NCI-H524 treated with DMSO at 0.1 percent for 48 hours (cell line): ENCODE measurements at regions not wholly inside any gene's neighbourhood (a gene's known extent, or its start where the extent isn't known, plus 50 kb on each side); places are given as distances from the start of the nearest gene placed in this dataset.
A peak's percentile ranks its signal among the peaks of the same experiment; 100 is the strongest.

Experiments used
- DNase-seq: peaks from one replicate; lab custom pipeline; 2025; lab: John Stamatoyannopoulos, UW

DNA sequence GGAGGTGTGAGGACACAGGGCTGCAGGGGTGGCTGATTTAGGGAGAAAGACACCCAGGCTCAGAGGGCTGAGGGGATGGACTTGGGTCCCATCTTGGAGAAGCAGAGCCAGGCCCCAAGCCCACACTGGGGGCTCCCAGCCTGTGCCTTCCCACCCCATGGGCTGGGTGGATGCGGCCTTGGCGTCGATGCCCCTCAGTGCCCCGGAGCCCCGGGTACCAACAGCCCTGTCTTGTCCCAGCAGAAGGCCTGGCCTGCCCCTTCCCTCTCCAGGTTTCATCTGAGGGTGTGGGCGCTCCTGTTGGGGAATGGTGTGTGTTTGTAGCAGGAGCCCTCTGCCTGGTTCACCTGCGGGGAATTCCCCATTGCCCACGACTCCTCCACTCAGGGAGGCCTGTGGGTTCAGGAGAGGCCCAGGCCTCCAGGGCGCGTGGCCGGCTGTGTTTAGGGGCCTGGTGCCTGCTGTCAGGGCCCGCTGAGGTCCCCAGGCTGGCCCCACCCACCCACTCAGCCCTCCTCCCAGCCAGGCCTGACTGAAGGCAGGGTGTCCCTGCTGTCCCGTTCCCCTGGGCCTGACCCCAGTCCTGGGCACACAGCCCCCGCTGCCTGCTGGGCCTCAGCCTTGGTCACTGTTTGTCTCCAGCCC, 51.1 kb upstream of the BEGAIN start:
- DNase-seq: no peak

DNA sequence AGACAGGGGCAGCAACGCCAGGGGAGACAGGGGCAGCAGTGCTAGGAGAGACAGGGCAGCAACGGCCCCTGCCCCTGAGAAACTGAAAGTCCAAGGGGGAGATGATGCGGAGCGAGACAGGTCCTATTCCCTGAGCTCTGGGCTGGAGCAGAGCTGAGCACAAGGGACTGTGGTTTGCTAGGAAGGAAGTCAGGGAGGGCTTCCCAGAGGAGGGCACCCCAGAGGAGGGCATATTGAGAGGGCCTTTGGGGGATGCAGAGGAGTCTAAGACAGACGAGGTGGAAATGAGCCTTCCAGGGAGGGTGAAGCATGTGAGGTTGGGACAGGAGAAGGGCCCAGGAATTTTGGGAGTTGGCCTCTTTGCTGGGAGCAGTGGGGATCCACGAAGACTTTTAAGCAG, 52.1 kb upstream of the BEGAIN start:
- no peak for DNase-seq

DNA sequence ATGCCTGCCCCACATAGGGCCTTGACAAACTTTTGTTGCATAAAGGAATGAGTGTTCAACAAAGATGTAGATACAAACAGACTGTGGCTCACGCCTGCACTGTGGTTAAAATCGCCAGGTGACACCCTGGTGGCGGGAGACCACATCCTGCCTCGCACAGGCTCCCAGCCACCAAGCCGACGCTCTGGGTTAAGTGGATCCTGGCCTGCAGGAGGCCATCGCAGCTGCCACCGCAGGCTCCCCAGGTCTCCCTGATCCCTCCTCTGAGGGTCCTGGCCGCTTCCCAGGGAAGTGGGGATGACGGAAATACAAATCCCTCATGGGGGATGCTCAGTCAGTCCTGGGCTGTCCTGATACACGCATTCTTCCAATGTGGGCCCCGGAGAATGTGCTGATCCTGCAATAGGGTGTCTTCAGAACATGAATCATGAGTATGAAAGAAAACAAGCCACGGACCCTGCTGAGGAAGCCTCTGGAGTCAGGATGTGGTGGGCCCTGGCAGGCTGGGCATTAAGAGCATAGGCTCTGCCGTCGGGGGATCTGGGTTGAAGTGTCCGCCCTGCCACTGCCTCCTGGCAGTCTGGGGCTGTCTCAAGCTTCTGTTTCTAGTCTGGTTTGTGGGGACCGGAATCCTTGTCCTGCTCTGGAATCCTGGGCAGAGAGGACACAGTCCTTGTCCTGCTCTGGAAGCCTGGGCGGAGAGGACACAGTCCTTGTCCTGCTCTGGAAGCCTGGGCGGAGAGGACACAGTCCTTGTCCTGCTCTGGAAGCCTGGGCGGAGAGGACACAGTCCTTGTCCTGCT, 53.5 kb upstream of the BEGAIN start:
- no peak for DNase-seq

DNA sequence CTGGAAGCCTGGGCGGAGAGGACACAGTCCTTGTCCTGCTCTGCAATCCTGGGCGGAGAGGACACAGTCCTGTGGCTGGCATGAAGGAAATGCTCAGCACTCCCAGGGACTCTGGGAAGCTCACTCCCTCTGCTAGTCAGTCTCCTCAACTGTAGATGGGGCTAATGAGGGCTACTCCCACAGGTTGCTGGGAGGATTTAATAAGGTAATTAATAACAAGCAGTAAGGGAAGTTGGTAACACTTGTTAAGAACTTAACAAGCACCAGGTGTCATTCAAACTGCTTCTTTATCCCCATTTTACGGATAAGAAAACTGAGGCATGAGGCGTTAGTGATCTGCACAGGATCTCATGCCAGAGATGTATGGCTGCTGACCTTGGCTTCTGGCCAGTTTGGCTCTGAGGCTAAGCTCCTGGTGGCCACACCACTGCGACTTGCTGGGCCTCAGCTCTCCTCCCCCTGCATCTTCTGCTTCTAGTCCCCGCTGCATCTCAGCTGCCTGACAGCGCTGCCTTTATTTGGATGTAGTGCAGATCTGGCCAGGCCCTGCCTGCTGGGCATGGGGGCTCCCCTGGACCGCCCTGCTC, 54.1 kb upstream of the BEGAIN start:
- no peak for DNase-seq

DNA sequence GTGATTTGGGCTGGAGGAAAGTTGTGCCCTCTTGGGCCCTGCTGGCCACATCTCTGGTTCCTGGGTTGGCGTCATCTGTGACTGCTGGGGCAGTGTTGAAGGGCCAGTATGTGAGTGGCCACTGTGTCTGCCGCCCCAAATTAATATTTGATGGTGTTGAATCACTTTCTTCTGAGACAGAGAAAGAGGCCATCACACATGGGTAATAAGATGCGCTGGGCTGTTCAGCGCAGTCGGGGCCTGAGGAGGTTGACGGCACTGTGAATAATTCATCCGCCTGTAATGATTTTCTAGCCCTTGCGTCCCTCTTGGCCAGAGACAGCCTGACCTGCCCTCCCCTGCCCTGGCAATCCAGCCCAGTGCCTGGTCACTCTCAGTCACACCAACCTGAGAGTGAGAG, 56.2 kb upstream of the BEGAIN start:
- no peak for DNase-seq

DNA sequence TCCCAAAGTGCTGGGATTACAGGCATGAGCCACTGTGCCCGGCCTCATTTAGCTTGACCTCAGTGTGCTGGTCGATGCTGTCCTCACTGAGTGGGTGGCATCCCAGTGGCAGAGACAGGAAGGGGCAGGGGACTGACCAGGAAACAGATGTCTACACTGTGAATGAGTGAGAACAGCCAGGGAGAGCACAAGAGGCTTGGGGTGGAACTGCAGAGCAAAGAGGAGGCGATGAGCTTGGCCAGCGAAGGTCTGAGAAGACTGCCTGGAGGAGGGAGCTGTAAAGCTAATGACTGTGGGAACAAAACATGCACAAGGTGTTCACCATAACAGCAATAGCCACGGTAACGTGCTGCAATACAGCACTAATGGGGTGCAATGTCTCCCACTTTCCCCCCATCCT, 57.2 kb upstream of the BEGAIN start:
- no peak for DNase-seq

DNA sequence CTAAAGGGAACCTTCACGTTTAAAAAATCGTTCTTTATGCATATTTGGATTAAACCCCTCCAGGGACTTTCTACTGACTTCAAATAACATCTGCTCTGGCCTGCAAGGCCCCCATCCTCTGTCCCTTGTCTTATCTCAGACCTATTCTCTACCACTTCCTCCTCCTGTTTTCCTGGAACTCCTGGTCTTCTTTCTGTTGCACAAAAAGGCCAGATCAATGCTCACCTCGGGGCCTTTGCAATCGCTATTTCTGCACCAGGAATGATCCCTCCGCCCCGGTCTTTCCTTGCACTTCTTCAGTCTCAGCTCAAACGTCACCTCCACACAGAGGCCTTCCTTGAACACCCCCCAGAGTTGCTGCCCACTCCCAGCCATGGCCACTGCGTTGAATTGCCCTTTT, 57.6 kb upstream of the BEGAIN start:
- no peak for DNase-seq

DNA sequence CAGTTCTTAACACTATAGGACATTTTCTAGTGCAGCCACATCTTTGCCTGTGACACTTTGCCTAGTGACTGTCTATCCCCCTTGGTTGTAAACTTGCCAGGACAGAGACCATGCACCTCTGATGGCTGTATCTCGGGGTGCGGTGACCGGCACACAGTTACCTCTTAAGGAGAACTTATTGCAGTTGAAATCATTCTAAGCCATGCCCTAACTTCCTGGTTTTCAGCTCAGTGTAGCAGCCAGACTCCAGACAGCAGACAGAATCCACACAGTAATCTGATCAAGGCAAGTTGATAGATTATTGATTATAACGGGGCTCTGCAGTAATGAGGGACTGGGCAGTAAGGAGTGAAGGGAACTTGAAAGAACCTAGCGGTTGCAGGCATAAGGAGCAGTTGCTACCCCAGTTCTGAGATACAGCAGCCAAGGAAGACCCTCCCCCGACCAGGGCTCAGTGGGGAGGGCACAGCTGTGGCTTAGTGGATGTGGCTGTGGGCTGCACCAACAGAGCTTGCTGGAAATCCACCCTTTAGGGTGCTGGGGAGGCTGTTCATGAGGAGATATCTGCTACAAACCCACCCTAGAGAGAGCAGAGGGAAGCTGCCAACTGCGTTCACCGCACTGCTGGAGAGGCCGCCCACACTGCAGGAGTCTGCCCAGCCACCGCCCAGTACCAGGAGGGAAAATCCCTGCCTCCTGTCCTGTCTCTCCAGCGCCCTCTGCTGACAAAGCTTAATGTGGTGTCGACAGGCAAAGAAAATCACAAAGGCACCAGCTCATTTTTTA, 58.2 kb upstream of the BEGAIN start:
- peak; percentile 50 for DNase-seq

DNA sequence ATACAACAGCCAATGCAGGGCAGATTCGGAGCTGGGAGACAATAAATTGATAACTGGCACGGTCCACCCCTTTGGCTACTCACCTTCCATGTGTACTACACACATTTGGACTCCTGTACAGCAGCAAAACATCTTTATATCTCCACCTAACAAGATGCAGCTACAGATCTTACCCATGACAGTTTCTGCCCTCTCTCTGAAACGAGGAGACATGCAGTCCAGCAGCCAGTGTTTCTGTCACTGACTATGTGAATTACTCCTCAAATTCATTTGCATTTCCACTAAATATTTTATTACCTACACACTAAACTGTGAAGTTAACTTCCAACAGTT, 58.7 kb upstream of the BEGAIN start:
- DNase-seq: no peak

DNA sequence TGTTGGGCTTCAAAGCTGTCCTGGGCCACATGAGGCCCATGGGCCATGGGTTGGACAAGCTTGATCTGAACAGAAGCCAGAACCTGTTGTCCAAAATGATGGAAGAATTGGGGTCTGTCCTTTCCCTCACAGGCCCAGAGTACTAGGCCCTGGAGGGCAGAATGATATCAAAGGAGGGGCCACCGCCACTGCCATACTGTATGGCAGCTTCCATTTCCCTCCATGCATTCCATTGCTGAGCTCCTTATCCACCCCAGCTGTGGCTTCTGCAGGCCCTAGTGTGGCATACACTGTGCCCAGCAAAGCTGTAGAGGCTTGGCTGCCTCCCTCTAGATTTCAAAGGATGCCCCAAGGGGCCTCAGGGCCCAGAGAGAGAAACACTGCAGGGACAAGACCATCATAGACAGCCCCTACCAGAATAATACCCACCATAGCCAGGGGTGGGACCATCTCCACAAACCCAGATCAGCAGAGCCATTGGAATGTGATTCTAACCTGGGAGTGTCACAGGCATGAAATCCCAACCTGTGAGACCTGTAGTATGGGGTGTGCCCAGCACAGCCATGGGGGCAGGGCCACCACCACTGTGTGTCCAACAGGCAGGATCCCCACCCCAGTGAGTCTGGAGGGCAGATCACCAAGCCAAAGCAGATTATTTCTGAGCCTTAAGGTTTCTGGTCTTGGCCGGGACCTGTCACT, 61.4 kb upstream of the BEGAIN start:
- no peak for DNase-seq

DNA sequence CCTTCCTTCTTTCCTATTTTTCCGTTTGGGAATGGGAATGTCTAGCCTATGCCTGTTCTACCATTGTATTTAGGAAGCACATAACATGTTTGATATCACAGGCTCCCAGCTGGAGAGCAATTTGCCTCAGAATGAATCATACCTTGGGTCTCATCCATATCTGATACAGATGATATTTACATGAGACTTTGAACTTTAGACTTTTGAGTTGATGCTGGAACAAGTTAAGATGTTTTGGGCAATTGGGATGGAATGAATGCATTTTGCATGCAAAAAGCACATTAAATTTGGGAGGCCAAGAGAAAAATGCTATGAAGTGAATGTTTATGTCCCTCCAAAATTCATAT, 61.9 kb upstream of the BEGAIN start:
- no peak for DNase-seq

DNA sequence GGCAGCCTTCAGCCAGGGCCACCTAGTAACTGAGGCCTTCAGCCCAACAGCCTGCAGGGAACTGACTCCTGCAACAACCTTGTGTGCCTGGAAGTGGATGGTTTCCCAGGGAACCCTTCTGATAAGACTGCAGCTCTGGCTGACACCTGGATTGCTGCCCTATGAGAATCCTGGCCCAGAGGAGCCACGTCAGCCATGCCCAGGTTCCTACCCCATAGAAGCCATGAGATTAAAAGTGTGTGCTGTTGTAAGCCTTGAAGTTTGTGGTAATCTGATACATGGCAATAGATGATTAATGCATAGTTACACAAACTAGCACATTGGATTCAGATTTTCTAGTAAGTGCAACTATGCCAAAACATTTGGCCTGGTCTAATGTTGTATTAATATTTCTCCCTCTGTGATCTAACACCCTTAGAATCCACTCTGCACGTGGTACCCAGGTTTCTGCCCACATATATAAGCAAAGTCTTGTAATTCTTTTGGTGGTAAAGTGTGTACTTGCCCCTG, 64.8 kb upstream of the BEGAIN start:
- DNase-seq: no peak

DNA sequence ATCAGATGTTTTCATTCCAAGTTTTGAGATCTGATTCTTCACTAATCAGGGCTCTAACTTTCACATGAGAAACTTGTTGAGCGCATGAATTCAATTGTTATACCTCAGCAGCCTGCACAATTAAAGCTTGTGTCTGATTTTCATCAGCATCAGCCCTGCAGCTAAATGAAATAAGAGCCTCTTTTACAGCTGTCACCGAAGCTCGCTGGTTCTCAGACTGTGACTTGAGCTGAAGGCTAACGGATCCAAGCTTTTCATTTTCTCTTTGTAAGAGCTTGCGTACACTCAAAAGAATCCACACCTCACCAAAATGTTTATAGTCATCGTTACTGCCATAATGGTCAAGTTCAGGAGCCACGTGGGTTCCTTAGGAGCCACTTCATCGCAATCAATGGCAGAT, 65.5 kb upstream of the BEGAIN start:
- no peak for DNase-seq

DNA sequence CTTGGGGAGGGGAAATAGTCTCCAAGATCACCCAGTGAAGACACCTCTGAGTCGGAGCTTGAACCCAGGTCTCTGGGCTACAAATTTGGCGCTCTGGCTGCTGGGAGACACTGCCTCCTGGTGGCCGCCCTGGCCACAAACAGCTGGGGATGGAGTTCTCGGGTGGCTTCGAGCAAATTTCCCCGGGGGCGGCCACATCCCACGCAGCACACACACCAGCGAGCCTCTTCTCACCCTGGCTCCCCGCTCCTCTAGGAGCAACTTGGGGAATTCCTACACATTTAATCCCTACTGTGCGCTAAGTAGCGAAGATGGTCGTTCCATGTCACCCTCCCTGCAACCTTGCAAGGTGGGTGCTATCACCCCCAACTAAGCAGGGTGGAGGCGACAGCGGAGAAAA, 66.2 kb upstream of the BEGAIN start:
- no peak for DNase-seq

DNA sequence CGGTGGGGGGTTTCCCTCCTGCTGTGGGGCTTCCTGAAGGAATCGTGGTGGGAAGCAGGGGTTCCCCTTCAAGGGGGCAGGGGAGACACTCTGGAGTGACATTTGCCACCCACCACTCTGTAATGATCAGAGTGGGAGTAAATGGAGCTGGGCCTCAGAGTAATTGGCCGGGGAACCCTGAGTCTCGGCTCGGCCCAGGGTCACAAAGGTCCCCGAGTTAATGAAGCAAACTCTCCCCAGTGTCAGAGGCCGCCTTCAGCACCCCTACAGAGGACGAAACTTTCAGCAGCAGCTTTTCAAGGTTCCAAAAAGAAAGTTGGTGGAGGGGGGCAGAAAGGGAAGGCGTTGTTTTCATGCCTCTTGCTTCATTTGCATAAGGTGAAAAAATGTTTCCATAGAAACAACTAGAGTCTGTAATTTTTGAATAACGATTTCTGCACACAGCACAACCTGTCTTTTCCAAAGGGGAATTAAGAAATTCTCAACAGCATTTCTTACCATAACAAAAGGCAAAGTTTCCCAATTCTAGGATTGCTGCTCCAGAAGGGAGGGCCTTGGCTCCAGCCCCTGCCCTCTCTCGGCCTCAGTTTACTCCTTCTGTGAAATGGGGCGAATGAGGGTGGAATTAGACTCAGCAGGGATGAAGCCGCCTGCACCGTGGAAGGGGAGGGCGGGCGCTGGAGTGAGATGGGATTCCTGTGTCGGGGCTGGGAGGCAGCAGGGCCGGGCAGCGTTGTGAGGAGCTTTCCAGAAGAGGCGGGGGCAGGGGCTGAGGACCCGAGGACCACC, 67.0 kb upstream of the BEGAIN start:
- DNase-seq: no peak

DNA sequence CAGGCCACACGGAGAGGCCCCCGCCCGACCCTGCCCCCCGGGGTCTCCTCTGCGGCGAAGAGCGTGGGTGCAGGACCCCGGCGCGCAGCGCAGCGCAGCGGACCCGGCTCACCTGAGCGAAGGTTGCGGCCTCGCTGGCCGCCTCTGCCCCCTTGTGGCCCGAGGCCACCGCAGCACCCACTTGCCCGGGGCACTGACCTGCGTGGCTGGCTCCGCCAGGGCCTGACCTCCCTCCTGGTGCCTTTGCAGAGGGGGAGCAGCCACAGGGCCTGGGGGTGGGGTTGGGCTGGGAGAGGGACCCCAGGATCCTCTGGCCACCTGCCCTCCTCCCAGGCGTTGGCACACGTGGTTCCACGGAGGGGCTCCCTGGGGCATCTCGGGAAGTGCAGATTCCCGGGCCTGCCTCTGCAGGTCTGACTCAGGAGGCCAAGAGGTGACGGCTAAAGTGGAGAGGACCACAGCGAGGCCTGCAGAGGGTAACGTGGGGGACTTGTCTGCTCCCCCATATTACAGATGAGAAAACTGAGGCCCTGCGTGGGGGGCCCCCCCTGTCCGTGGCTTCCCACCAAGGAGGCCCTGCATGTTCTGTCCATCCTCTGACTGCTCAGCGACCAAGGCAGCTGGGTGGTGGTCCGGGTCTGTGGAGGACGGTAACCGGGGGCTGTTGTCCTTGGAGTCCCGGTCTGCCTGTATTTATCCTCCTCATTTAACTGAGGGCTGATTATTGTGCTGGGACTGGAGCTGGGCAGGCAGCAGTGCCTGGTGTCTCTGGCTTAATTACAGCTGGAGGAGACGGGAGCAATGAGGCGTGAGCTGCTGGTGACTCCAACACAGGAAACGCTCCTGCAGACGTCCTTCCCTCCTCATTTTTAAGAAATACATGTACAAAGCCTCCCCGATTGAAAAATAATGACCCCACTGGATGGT, 67.9 kb upstream of the BEGAIN start:
- DNase-seq: peak; percentile 75

DNA sequence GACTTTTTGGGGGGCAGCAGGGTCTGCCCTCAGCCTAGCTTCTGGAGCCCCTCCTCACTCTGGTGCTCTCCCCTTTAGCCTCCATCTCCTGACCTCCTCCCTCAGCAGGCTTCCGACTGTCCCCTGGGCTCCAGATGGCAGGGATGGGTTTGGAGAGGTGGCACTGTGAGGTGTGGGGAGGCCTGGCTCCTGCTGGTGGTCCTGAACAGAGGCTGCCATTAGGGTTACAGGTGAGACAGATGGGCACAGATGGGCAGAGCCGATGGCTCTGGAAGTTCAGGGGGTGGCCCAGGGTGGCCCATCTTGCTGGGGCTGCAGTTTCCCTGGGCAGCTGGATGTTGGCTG, 68.5 kb upstream of the BEGAIN start:
- peak; percentile 86 for DNase-seq

DNA sequence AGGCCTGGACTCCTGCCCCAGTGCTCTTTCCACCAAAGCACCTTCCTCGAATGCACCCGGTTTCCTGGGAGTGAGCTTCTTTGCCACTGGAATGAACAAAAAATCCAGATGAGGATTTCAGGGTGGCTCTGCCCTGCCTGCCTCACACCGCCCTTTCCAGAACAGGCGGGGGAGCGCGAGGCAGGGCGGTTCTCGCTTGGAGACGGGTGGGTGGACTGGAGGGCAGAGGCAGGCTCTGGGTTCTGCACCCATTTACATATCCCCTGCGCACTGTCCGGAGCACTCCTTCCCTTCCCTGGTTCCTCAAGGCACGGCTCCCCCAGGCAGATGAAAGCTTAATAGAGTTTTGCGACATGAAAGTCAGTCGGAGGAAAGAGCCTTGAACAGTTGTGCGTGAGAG, 69.7 kb upstream of the DLK1 start:
- DNase-seq: no peak

DNA sequence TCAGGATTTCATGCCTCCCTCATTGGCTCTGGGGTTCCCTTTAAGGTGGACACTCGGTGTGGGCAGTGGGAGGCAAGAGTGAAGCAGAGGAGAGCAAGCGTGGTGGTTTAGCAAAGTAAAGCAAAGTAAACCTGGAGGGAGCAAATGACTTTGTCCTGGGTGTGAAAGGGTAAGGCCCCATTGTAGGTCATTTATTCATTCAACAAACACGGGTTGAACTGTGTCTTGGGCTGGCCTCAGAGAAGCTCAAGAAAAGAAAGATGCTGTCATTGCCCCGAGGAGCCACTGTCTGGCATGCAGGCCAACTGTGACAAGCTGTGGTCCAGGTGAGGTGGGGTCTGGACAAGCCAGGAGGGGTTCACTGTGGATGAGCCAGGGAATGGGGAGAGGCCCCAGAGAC, 68.9 kb upstream of the DLK1 start:
- no peak for DNase-seq

DNA sequence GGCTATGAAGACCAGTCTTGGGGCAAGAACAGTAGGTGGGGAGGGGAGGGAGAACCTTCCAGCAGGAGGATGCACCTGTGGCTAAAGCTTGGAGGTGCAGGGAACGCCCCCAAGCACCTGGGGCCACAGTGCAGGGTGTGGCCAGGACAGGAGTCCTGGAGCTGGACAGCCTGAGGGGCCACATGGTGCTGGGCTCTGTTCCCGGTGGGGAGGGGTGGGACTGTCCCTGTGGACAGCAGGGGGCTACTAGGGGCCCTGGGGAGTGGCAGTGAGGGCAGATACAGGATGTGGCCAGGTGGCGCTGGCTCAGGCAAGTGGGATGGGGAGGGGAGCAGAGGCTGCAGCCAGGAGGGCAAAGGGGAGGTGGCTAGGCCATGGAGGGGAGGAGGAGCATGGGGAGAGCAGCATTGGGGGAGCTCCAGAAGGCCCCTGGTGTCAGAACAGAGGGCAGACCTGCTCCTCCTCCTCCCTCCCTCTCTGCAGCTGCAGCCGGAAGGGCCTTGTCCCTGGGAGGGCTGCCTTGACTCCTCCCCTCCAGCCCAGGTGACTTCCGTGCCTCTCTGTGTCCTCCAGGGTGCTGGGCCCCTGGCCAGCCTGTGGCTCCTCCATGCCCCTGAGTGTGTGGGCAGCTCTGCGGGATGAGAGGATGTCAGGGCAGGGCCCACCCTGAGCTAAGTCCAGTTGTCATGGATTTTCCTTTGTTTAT, 68.4 kb upstream of the DLK1 start:
- no peak for DNase-seq
